ENCODE measurements at regions not wholly inside any gene's neighbourhood (a gene's known extent, or its start where the extent isn't known, plus 50 kb on each side); places are given as distances from the start of the nearest gene placed in this dataset.

DNA sequence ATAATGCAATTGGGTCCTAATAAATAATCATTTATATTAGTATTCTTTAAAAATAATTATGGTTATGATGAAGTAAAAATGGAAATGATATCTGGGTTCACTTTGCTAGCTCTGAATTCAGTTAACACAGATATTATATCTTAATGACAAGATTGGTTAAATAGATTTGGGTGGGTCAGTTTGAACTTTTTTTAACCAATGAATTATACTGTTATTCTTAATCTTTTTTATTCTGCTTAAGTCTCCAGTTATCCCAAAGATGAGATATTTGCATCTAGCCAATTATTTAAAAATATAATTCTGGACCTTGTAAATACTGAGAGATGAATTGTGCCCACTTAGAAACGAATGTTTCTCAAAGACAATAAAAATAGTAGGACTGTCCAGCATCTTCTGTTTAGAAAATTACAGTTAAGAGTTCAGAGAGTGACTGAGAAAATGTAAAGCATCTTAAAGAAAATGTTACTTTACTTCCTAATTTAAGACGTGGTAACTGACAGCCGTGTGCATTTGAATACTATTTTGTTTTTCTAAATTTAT lies 345.2 kb downstream of the USP25 start:
- DNase-seq: no peak

DNA sequence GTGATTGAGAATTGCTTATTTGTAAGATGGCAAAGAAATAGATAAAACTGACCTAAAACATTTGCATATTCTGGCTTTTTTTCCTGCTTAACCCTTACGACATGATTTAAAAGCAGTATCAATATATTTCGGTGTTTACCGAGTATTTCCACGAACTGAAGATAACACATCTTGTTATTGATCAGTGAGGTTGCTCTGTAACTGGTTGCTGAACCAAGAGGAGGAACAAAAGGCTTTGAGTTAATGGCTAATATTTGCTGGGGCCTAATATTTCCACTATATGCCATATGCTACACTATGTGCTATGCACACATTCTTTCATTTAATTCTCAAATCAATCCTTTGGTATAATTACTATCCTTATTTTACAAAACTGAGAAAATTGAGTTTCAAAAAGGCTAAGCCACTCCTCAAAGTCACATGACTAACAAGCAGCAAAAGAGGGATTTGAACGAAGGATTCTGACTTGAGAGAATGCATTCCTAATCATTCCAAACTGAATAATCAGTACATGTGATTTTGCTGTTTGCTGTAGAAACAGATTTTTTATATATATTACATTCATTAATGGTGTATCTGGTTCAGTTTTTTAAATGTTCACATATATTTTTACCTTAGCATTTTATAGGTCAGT lies 346.0 kb downstream of the USP25 start:
- DNase-seq: no peak

DNA sequence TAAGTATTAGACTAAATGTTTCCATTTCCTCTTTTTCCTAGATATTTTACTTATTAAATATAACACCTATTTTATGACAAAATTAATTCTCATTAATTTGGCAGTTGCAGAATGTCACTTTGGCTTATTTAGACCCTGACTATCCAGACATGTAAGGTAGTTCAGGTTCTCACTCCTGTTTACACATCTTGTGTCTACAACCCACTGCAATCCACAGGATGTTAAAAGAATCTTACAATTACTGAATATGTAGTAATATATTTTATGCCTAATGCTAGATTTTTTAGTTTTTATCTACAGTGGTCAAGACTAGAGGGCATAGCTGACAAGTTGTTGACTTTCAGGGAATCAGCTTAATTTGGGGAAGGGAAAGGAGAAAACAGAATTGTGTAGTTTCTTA lies 346.7 kb downstream of the USP25 start:
- DNase-seq: no peak

DNA sequence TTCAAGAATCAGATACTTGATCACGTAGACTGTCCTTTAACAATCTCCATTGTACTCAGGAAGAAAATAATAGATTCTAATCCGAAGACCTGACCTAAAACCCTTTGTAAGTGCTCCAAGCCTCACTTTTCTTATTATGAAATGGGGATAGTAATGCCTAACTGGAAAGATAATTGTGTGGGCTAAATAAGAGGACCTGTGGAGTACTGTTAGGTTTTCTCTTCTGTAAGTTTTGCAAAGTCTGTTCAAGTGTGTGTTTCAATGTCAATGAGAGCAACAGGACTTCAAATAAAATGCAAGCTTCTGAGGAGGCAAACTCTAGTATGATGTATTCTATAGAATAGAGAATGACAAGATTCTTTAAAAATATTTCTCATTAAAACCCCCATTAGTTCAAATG lies 348.6 kb downstream of the USP25 start:
- DNase-seq: no peak

DNA sequence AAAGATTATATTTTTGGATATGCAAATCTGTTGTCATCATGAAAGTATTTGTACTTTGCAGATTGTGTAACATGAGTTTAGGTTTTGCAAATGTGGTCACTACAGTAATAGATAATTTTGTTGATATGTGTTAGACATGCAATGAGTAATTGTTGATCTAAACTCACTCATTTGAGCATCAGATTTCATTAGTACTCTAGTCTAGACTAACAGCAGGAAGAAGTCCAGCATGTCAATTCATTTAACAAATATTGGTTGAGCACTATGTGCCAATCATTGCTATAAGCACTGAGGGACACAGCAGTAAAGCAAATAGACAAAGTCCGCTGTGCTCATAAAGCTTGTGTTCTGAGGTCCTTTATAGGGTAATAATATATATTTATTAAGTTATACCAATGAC lies 350.0 kb downstream of the USP25 start:
- no peak for DNase-seq

DNA sequence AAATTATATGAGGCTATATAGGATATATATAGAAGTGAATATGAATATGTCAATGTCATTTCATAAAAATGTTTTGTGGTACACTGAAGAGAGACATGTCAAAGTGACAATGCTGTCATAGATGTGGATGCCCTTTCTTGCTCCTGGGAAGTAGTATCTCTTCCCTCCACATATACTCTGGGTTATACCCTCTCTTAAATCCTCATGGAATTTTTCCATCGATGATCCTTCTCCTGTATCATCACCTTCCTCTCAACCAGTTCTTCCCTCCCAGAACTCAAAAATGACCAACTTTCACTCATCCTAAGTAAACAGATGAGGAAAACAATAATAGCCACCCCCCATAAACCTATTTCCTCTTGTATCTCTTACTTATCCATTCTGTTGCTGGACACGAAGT lies 351.5 kb downstream of the USP25 start:
- DNase-seq: no peak

DNA sequence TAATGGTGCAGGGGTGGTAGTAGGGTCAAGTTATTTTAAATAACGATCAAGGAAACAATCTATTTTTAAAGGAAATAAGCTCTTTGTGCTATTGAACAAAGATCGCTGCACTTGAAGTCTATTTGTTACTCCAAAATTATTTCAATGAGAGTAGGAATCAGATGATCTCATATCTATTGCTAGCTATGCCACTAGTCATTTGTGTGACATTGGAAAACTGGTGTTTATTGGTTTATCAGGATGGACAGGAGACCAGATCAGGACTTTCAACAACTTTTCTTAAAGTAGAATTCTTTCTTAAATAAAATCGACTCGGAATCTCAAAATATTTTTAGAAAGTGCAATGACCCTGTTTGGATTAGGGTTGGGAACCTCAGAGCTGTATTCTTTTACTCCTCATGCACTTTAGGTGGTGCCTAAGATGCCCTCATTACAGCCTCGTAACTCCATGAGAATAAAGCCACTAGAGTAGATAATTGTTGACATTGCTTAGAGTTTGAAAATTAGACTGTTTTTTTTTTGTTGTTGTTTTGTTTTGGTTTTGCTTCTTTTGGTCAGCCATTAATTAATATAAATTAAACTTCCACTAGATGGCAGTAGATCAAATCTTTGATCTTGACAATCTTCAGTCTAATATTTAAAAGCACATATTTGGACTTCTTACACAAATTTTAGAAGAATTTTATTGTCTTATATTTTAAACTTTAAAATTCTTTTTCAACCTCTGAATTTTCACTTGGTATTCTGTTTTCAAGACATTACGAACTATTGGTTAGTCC lies 352.4 kb downstream of the USP25 start:
- DNase-seq: no peak

DNA sequence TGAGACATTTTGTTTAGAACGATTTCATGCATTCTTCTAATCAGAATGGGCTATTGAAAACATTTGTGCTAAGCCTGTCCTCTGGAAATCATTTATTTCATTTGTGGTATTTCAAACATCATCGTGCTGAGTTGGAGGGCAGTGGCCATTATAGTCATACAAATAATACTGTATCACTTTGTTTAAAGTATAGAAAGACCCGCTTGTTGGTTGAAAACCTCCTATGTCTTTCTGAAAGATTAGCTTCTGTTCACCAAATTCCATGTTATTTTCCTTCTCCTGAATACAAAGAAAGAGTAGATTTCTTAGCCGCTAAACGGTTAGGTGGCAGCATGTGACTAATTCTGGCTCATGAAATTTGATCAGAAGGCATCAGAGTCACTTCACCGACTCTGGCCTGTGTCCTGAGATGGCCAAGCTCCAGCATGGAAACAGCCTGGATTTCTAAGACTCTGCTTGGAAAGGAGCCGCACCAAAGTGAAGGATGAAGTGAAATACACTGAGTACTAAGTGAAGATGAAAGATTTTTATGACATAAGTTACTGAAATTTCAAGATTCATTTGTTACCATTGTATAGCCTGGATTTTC lies 355.1 kb downstream of the USP25 start:
- no peak for DNase-seq

DNA sequence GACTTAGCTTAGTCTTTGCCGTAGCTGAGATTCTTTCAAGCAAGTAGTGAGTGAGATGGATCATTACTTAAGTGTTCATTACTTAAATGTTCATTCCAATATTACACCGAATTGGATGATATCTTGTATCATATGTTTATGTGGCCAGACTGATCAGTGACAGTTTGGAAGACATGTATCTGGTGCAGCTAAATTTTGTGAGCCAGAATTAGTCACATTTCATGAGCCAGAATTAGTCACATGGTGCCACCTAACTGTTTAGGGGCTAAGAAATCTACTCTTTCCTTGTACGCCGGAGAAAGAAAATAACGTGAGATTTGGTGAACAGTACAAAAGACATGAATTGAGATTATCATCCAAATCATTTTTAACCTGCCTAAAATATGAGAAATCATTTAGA lies 355.6 kb downstream of the USP25 start:
- DNase-seq: no peak

DNA sequence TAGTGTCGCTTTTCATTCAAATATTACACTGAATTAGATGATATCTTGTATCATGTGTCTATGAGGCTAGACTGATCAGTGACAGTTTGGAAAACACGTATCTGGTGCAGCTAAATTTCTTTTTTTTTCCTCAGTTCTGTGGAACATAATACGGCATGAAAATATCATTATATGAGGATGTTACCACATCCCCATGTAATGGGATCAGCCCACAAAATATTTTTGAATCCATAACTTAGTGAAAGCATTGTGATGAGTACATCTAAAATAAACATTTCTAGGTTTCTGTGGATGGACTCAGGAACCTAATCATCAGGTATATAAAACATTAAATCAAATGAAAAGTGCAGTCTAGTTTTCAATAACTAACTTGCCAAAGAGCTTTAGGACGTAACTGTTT lies 356.3 kb downstream of the USP25 start:
- no peak for DNase-seq

DNA sequence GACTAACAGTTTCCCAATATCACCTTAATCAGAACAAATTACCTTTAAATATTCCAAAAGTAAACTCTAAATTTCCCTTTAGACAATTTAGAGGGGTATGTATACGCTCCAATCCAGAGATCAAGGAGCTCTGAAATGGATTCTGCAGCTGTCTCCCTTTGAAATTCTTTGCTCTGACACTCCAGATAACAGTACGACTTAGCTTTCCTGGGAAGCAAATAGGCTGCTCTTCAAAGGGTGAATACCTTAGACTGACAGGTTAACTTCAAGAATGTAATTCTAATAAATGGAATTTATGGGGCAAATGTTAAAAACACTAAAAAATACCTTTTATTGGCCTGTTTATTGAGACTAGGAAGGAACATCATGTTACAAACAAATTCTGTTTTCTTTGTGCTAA lies 357.2 kb downstream of the USP25 start:
- no peak for DNase-seq

DNA sequence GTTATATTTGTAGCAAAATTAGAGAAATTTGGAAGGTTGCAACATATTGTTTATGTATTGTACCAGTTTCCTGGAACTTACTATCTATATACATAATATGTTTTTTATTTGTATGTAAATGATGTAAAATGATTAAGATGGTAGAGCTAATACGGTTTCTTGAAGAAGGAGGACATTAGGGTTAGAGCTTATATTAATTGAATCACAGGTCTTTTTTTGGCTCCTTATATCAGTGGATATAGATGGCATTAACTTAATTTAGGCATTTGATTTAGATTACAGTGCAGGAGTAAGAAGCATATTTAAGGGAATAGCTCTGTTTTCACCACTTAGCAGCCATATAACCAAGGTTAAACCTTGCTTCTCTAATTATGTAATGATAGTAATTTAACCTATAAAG lies 357.7 kb downstream of the USP25 start:
- DNase-seq: no peak

DNA sequence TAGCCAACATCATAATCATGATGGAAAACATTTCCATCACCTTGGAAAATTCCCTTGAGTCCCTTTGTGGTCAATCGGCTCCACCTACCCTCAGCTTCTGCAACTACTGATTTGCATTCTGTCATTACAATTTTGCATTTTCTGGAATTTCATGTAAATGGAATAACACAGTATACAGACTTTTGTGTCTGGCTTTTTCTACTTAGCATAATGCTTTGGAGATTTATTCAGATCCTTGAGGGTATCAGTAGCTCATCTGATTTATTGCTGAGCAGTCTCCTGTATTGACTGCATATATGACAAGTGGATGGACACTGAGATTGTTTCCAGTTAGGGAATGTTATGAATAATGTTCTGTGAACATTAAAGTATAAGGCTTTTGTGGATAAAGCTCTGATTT lies 358.3 kb downstream of the USP25 start:
- no peak for DNase-seq

DNA sequence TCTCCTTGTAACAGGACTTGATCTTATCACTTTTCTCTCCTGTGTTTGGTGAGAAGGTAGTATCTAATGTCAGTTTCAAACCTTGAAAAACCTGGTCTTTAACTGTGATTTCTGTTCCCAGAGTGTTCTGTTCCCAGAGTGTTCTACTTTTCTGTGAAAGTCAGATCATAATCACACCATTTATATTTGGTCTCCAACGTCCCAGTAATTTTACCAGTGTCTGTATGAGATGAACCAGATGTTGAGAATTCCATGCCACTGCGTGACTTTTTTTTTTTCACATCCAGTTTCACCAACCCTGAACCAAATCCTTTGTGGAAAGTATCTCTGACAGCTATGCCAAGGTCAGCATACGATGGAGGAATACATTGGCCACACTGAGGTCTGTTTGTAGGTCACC lies 365.2 kb downstream of the USP25 start:
- DNase-seq: no peak

DNA sequence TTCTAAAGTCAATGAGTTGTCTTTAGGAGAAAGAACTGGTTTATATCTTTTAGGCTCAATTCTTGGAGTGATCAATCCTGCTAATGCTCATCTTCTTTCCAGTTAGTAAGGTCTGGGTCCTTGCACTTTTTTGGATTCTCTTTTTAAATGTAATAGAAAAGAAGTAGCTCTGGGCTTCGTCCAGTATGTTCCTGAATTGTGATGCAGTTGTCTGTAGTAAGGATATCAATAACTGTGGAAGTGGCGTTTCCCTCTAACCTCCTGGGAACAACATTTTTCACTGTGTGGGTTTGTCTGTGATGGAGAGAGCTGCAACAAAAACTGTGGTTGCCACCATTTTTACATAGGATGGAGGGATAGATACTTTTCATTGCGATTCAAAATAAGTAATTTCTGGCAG lies 367.2 kb downstream of the USP25 start:
- no peak for DNase-seq

DNA sequence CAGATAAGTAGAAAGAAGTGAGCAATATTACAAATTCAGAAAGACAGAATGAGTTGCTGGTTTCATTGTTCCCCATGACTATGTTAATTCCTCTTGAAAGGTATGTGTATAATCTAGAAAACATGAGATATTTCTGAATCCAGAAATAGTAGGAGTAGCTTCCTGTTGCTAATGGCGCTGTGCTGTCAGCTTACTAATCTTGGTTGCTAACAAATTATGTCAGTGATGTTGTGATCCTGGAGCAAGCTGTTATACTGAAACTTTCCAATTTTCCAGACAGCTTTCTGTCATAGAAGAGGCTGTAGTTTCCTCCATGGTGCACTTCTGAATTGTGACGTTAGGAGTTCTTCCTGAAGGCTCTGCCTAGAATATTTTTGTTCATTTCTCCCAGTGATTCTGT lies 372.3 kb downstream of the USP25 start:
- DNase-seq: no peak

DNA sequence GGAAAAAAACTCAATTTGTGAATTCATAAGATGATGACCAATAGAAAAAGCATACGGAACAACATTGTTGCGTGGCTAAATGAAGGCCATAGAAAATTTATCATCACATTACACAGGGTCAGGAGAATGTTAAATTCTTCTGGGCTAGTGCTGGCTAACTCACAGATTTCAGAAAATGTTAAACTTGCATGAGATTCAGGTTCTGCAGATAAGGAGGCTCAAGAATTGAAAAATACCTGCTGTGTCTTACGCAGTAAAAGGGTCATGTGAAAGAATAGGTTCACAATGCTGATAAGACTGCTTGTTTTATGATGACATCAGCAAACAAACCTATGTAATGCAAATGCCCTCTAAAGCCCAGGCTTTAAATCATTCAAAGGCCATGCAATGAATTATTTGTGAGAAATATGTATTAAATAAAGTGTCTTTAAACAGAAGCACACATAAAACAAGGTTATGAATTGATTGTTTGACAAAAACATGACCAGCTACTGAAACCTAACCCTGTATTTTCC lies 378.8 kb downstream of the USP25 start:
- DNase-seq: no peak

DNA sequence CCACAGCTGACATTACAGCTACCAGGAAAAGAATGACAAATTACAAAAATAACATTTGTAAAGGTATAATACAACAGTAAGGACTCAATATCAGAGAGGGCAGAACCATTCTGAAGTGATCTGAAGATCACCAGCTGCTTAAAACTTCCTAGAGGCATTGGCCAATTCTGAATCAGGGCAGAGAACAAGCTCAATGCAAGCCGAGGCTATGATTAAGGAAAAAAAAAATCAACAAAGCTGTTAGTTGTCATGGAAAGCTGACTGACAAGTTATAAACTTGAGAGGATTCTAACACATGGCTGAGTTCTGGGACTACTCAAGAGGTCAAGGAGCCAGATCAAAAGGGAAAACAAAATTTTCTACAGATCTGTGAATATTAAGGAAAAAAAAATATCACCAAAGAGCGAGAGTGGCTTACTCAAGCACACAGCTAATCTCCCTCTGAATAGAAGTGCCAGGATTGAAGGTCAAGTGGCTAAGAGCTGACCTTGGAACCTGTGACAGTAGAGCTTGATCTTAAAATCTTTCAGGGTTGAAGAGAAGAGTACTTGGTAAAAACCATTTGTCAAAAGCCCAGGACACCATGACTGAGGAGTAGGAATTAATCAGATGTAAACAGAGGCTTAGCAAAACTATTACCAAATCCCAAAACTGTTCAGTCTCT lies 383.4 kb downstream of the USP25 start:
- no peak for DNase-seq

DNA sequence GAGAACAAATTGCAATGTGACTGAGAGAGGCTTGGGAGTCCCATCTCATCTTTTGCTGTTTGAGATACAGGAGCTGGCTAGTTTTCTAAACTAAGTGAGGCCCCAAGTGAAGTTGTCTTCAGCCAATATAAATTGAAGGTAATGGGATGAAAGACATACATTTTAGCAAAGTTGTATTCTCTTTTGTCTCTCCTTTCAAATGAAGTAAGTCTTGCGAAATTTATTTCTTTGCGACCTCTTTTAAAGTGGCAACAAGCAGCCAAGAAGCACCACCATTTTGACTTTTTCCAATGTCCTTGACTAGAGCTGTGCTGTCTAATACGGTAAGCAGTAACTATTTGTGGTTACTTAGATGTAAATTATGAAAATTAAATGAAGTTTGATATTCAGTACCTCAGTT lies 385.7 kb downstream of the USP25 start:
- DNase-seq: no peak

DNA sequence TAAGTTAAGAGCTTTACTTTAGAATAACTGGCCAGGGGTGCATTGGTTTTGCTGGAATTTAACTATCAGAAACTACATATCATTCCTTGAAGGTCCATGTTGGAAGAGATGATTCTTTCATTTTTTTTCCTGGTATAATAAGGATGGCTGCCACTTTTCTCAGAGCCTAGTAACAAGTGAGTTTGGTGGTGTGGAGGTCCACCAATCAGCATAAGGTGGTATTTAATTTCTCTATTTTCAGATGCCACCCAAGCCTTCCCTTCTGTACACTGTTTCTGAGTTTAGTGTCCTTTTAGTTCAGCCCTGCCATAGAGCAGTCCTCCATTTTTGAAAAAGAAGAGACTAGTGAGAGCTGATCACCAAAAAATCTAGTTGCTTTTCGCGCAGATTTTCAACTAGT lies 386.3 kb downstream of the USP25 start:
- no peak for DNase-seq

DNA sequence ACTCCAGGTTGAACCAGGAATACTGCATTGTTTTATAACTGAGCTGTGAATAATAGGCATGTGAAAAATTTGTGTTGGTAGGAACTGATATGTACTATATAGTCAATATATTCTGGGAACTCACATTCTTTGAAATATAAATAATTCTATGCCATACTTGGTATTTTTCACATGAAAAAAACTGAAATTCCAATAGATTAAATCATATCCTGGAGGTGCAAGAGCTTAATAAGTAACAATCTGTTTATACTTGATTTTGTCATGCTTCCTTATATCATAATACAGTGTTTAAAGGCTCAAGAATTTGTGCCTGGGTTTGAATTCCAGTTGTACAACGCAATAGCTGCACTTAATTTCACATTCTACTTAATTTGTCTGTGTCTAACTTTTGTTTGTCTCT lies 387.0 kb downstream of the USP25 start:
- DNase-seq: no peak

DNA sequence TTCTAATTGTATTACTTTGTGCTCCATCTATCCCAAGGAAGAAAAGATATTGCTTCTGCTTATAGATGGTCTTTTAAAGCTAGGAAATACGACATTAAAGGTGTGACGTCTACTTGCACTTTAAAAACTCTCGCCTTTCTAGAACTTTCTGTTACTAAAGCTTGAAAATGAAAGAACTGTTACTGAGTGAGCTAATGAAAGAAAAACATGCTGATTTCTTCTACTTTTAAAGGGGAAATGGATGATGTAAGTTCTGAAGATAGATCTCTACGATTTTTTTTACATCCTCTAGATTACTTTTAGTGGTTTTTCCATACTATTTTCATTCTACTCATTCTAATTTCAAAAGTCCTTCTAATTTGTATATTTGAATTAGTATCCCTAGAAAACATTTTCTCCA lies 387.5 kb downstream of the USP25 start:
- no peak for DNase-seq

DNA sequence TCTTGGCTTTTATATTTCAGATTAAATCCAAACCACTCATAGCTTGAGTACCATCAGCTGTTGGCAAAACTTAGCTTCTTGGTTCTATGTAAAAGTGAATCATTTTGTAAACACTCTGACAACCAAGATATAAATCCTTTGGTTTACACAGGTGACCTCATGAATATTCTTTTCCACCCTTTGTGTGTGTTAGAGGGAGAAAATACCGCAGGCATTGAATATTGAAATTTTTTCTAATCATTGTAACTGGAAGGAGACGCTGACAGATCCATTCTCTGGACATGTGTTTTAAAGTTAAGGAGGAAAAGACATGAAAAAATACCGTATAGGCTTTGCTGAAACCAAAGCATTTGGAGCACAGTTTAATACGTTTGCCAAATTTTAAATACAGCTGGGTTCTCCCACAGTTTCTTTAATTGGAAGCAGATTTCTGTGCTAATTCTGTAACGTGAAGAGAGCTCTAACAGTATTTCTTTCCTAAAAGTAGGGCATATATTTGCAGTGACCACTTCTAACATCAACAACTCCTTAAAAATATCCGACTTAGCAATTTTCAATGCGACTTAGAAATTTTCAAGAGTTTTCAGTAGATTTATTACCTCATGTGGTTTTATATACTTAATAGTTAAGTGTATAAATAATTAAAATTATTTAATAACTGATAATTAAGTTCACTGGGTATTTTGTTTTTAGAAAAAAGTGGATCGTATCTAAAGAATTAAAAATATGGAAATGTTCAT lies 388.2 kb downstream of the USP25 start:
- DNase-seq: no peak
